ENCODE measurements at regions not wholly inside any gene's neighbourhood (a gene's known extent, or its start where the extent isn't known, plus 50 kb on each side); places are given as distances from the start of the nearest gene placed in this dataset.

DNA sequence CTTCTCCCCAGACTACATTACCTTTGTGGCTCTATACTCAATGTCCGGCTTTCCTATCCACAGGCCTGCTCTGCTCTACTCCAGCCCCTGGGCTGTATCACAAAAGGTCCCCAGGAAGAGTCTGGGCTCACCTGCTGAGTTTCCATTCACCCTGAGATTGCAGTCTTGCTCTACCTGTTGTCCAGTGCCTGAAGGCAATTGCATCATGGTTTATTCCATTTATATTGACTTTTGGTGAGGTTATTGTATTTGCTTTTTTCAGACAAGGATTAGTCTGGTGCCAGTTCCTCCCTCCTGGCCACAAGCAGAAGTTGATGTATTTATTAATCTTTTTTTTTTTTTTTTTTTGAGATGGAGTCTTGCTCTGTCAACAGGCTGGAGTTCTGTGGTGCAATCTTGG lies 273.1 kb downstream of the XPNPEP1 start:
- TF ChIP-seq EZH2phosphoT487 (IDR thresholded peaks at IDR 0.05; ENCODE audit: low read depth, severe bottlenecking, unreplicated experiment) (no peak), EZH2 (IDR thresholded peaks at IDR 0.05; ENCODE audit: borderline replicate concordance) (no peak)
- TF ChIP-seq, protein P1, sequence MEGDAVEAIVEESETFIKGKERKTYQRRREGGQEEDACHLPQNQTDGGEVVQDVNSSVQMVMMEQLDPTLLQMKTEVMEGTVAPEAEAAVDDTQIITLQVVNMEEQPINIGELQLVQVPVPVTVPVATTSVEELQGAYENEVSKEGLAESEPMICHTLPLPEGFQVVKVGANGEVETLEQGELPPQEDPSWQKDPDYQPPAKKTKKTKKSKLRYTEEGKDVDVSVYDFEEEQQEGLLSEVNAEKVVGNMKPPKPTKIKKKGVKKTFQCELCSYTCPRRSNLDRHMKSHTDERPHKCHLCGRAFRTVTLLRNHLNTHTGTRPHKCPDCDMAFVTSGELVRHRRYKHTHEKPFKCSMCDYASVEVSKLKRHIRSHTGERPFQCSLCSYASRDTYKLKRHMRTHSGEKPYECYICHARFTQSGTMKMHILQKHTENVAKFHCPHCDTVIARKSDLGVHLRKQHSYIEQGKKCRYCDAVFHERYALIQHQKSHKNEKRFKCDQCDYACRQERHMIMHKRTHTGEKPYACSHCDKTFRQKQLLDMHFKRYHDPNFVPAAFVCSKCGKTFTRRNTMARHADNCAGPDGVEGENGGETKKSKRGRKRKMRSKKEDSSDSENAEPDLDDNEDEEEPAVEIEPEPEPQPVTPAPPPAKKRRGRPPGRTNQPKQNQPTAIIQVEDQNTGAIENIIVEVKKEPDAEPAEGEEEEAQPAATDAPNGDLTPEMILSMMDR (IDR thresholded peaks at IDR 0.05; ENCODE audit: poor library complexity) = no peak
